SK-N-SH (cell line): ENCODE measurements at regions not wholly inside any gene's neighbourhood (a gene's known extent, or its start where the extent isn't known, plus 50 kb on each side); places are given as distances from the start of the nearest gene placed in this dataset.

Source experiments
- CTCF ChIA-PET: fragments of 300-600, 350-600 bp; formaldehyde crosslinking; extraction: SDS; loops from one replicate; lab custom pipeline; 2021; lab: Yijun Ruan, JAX
- POLR2A ChIA-PET: fragments of 350-600 bp; sonication (Branson Sonifier 250); formaldehyde crosslinking; extraction: SDS; loops from one replicate; lab custom pipeline; 2020; ENCODE audit warnings: antibody characterized with exemption, inconsistent platforms; lab: Yijun Ruan, JAX
- DNase-seq: peaks from one replicate; pipeline ENCODE4 v3.0.0; 2012
- H2AFZ ChIP-seq: fragments of 200-600 bp; sonication (generic); 2 replicates; pipeline ENCODE4 v1.8.1; 2016; ENCODE audit warnings: antibody characterized with exemption, mild to moderate bottlenecking, low read depth
- H3F3A ChIP-seq: fragments of 200-600 bp; sonication (generic); replicated peaks from 2 replicates; pipeline ENCODE3; 2016; ENCODE audit warnings: antibody characterized with exemption, mild to moderate bottlenecking; ENCODE audit not compliant: insufficient read depth
- H3K27ac ChIP-seq, 2 experiments: fragments of 200-500 bp in 1 of 2; fragments of 200-600 bp in 1 of 2; sonication (Bioruptor generic) in 1 of 2; sonication (generic), shearing (Covaris generic) in 1 of 2; 2 replicates each; pipeline versions ENCODE4 v1.5.1 to v1.6.1; 2014 to 2016; ENCODE audit warnings: low read depth in 2 of 2, inconsistent platforms in 1 of 2, low read length in 1 of 2, mild to moderate bottlenecking in 1 of 2, mixed read lengths in 1 of 2
- H3K27me3 ChIP-seq: fragments of 200-600 bp; sonication (generic), shearing (Covaris generic); 2 replicates; pipeline ENCODE4 v1.6.1; 2016; ENCODE audit warnings: mixed run types; ENCODE audit not compliant: insufficient read depth
- H3K36me3 ChIP-seq, 2 experiments: fragments of 200-500 bp in 1 of 2; fragments of 200-600 bp in 1 of 2; sonication (Bioruptor generic) in 1 of 2; sonication (generic) in 1 of 2; replicated peaks in 1 of 2; 2 replicates each; pipeline versions ENCODE3 to v1.5.1; 2014 to 2016; ENCODE audit warnings: low read length in 1 of 2, mild to moderate bottlenecking in 1 of 2; ENCODE audit not compliant: insufficient read depth in 2 of 2, control insufficient read depth in 1 of 2
- H3K4me1 ChIP-seq, 2 experiments: fragments of 200-500 bp in 1 of 2; fragments of 200-600 bp in 1 of 2; sonication (Bioruptor generic) in 1 of 2; sonication (generic), shearing (Covaris generic) in 1 of 2; 2 replicates each; pipeline versions ENCODE4 v1.5.1 to v1.6.1; 2014 to 2016; ENCODE audit warnings: low read depth in 1 of 2, low read length in 1 of 2, mixed run types in 1 of 2; ENCODE audit not compliant: insufficient read depth in 2 of 2, control insufficient read depth in 1 of 2
- H3K4me2 ChIP-seq: fragments of 200-600 bp; sonication (generic), shearing (Covaris generic); 2 replicates; pipeline ENCODE4 v1.6.1; 2017; ENCODE audit warnings: mixed run types
- H3K4me3 ChIP-seq, 2 experiments: fragments of 200-500 bp in 1 of 2; fragments of 200-600 bp in 1 of 2; sonication (Bioruptor generic) in 1 of 2; sonication (generic), shearing (Covaris generic) in 1 of 2; 2 replicates each; pipeline versions ENCODE4 v1.5.1 to v1.8.1; 2014 to 2016; ENCODE audit warnings: low read depth in 2 of 2, inconsistent platforms in 1 of 2, low read length in 1 of 2, mild to moderate bottlenecking in 1 of 2, mixed read lengths in 1 of 2, moderate library complexity in 1 of 2
- H3K79me2 ChIP-seq: fragments of 200-600 bp; sonication (generic); 2 replicates; pipeline ENCODE4 v1.8.1; 2017; ENCODE audit warnings: mild to moderate bottlenecking; ENCODE audit not compliant: insufficient read depth
- H3K9ac ChIP-seq: fragments of 200-600 bp; sonication (generic); 2 replicates; pipeline ENCODE4 v1.6.1; 2017; ENCODE audit warnings: mixed run types
- H3K9me2 ChIP-seq: fragments of 200-600 bp; sonication (generic); 2 replicates; pipeline ENCODE4 v1.6.1; 2017; ENCODE audit warnings: mixed run types
- H3K9me3 ChIP-seq: fragments of 200-600 bp; sonication (generic); 2 replicates; pipeline ENCODE4 v1.6.1; 2017; ENCODE audit warnings: mixed run types, mild to moderate bottlenecking, moderate library complexity
- H4K20me1 ChIP-seq: fragments of 200-600 bp; sonication (generic); 2 replicates; pipeline ENCODE4 v1.6.1; 2017; ENCODE audit warnings: mild to moderate bottlenecking, mixed run types; ENCODE audit not compliant: insufficient read depth
- CHD2 ChIP-seq: fragments of 150-350 bp; IDR thresholded peaks from 2 replicates; pipeline ENCODE4 v1.6.1; 2018; ENCODE audit warnings: low read length; ENCODE audit not compliant: partially characterized antibody
- ELF1 ChIP-seq: IDR thresholded peaks from 2 replicates; pipeline ENCODE4 v1.4.0; 2012
- FOSL2 ChIP-seq: IDR thresholded peaks from 2 replicates; pipeline ENCODE4 v1.4.0; 2012; ENCODE audit warnings: low read depth, mild to moderate bottlenecking, moderate library complexity, borderline replicate concordance
- FOXJ3 ChIP-seq: sonication (generic); formaldehyde crosslinking; IDR thresholded peaks from 2 replicates; pipeline ENCODE4 v1.5.1; 2020; ENCODE audit warnings: mild to moderate bottlenecking, missing genetic modification reagents
- FOXM1 ChIP-seq: IDR thresholded peaks from 2 replicates; pipeline ENCODE4 v1.4.0; 2012; ENCODE audit warnings: low read depth, mild to moderate bottlenecking
- GABPA ChIP-seq: IDR thresholded peaks from 2 replicates; pipeline ENCODE4 v1.4.0; 2012; ENCODE audit warnings: low read depth, mild to moderate bottlenecking
- MEF2A ChIP-seq: IDR thresholded peaks from 2 replicates; pipeline ENCODE4 v1.4.0; 2012; ENCODE audit warnings: low read depth, borderline replicate concordance
- MXI1 ChIP-seq: IDR thresholded peaks from 2 replicates; pipeline ENCODE4 v1.6.1; 2012; ENCODE audit warnings: mild to moderate bottlenecking, low read depth, low read length, improper control_type of control experiment
- NFIC ChIP-seq: IDR thresholded peaks from 2 replicates; pipeline ENCODE4 v1.4.0; 2012; ENCODE audit warnings: borderline replicate concordance
- RAD21 ChIP-seq: IDR thresholded peaks from 2 replicates; pipeline ENCODE4 v1.6.1; 2012; ENCODE audit warnings: mild to moderate bottlenecking, low read length
- RCOR1 ChIP-seq: fragments of 150-350 bp; IDR thresholded peaks from 2 replicates; pipeline ENCODE4 v1.6.1; 2017; ENCODE audit warnings: antibody characterized with exemption, low read length
- YY1 ChIP-seq: IDR thresholded peaks from 2 replicates; pipeline ENCODE4 v1.4.0; 2012; ENCODE audit warnings: low read depth, mild to moderate bottlenecking
- WGBS: methylation state at CpG from one replicate; pipeline ENCODE4 v1.1.6; 2017; ENCODE audit warnings: low lambda C conversion rate; 5-methylcytosine and 5-hydroxymethylcytosine counted together
- TF ChIP-seq, protein P1 (sequence below): IDR thresholded peaks from 2 replicates; pipeline ENCODE4 v1.4.0; 2012; ENCODE audit warnings: low read depth, borderline replicate concordance
- TF ChIP-seq, protein P2 (sequence below): IDR thresholded peaks from 2 replicates; pipeline ENCODE4 v1.4.0; 2012; ENCODE audit warnings: low read depth, borderline replicate concordance

DNA sequence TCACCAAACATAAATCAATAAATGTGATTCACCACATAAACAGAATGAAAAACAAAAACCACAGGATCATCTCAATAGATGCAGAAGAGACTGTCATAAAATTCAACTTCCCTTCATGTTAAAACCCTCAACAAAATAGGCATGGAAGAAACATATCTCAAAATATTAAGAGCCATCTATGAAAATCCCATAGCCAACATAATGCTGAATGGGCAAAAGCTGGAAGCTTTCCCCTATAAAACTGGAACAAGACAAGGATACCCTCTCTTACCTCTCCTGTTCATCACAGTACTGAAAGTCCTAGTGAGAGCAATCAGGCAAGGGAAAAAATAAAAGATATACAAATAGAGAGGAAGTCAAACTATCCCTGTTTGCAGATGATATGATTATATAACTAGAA lies 806.1 kb upstream of the MIR17HG start:
- Histone ChIP-seq H3K4me1 (no peaks in the 10 kb centered on the region), H3K79me2 (no peaks in the 10 kb centered on the region), H3K27me3 (no peaks in the 10 kb centered on the region), H3F3A (no peaks in the 10 kb centered on the region), H3K27ac (no peak overlapping the region), H3K9me3 (no peaks in the 10 kb centered on the region), H2AFZ (no peak overlapping the region), H3K4me3 (no peak overlapping the region), H4K20me1 (no peaks in the 10 kb centered on the region), H3K36me3 (no peaks in the 10 kb centered on the region), H3K9ac (no peak overlapping the region), H3K4me2 (no peak overlapping the region), H3K9me2 (no peaks in the 10 kb centered on the region)
- CTCF ChIA-PET, result no interaction called here
- DNase-seq, result no peak
- POLR2A ChIA-PET, result no interaction called here
- TF ChIP-seq RAD21 (no peak), YY1 (no peak), NFIC (no peak), MEF2A (no peak), CHD2 (no peak), FOSL2 (no peak), FOXJ3 (CRISPR knock-in tag) (no peak), FOXM1 (no peak), GABPA (no peak), ELF1 (no peak)

DNA sequence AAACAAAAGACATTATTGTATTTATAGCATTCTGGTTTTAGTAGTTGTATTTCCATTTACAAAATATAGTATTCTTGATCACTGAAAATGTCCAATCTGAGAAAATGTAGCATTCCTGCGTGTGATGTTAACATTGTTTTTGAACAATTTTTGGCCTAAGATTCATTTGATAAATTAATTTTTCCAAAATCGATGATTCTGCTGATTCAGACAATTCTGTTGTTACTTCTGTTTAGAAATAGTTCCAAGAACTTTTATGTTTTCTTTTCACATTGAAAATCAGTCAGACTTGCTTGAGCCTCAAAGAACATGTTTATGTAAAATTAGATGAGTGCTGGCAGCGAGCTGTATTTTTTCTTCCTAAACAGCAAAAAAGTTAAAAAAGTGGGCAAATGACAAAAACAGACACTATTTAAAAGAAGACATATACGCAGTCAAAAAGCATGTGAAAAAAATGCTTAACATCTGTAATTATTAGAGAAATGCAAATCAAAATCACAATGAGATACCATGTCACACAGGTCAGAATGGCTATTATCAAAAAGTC lies 804.5 kb upstream of the MIR17HG start:
- no peaks in the 10 kb centered on the region for H3K27me3 ChIP-seq
- TF ChIP-seq MXI1, result no peak
- TF ChIP-seq, protein P1, sequence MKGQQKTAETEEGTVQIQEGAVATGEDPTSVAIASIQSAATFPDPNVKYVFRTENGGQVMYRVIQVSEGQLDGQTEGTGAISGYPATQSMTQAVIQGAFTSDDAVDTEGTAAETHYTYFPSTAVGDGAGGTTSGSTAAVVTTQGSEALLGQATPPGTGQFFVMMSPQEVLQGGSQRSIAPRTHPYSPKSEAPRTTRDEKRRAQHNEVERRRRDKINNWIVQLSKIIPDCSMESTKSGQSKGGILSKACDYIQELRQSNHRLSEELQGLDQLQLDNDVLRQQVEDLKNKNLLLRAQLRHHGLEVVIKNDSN, result no peak
- no peak for TF ChIP-seq RCOR1
- TF ChIP-seq, protein P2, sequence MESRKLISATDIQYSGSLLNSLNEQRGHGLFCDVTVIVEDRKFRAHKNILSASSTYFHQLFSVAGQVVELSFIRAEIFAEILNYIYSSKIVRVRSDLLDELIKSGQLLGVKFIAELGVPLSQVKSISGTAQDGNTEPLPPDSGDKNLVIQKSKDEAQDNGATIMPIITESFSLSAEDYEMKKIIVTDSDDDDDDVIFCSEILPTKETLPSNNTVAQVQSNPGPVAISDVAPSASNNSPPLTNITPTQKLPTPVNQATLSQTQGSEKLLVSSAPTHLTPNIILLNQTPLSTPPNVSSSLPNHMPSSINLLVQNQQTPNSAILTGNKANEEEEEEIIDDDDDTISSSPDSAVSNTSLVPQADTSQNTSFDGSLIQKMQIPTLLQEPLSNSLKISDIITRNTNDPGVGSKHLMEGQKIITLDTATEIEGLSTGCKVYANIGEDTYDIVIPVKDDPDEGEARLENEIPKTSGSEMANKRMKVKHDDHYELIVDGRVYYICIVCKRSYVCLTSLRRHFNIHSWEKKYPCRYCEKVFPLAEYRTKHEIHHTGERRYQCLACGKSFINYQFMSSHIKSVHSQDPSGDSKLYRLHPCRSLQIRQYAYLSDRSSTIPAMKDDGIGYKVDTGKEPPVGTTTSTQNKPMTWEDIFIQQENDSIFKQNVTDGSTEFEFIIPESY, result no peak
- TF ChIP-seq, all 33 proteins: peak for 0
- Histone ChIP-seq H3K4me3 (no peak overlapping the region), H3F3A (no peaks in the 10 kb centered on the region), H4K20me1 (no peaks in the 10 kb centered on the region), H3K9ac (no peak overlapping the region), H3K9me3 (no peaks in the 10 kb centered on the region), H2AFZ (no peak overlapping the region), H3K9me2 (no peaks in the 10 kb centered on the region), H3K27ac (no peak overlapping the region), H3K79me2 (no peaks in the 10 kb centered on the region), H3K4me1 (no peaks in the 10 kb centered on the region), H3K36me3 (no peaks in the 10 kb centered on the region), H3K4me2 (no peak overlapping the region)
- CTCF ChIA-PET, result no interaction called here
- POLR2A ChIA-PET, result no interaction called here
- DNase-seq, result no peak
- 55% methylated on average over 4 of the region's 4 CpGs for WGBS
